ENCODE measurements at regions not wholly inside any gene's neighbourhood (a gene's known extent, or its start where the extent isn't known, plus 50 kb on each side); places are given as distances from the start of the nearest gene placed in this dataset.

DNA sequence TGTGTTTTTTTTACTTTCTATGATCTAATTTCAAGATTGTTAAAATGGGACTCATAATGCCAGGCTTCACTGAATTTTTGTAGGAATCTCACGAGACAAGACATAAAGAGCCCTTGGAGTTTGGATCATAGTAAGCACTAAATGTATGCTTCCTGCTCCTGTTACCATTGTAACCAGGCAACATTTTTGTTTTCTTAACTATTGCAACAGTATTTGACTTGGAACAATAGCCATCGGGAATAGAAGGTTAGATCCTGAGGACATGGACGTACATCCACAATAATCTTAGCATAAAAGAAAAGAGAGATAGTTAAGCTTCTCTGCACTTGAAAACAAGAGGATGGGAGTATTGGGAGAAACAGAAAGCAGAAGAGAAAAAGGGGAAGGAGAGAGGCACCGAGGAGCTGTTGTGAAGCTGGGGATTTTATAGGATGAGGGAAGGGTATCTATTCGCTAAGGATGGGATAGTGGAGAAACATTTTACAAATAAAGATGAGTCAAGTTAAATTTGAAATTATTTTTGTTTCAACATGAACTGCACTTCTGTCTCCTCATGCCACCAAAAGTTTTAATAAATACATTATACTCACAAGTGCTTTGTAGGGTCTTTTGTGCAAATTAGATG, 131.4 kb downstream of the TMCO5A start:
- Mint-ChIP-seq H3K4me1 (peaks cover 16% of the 10 kb centered on the region), H3K27me3 (peaks cover 10% of the 10 kb centered on the region), H3K4me3 (no peak overlapping the region), H3K36me3 (ENCODE audit: low read depth) (no peaks in the 10 kb centered on the region), H3K9me3 (no peaks in the 10 kb centered on the region), H3K27ac (no peak overlapping the region)
- DNase-seq = no peak
- TF ChIP-seq CTCF (IDR thresholded peaks at IDR 0.05) = no peak
- intact Hi-C loops (cut with micrococcal nuclease) = loop anchor here (5.0 kb wide), 1 partner anchor 606 kb away; no protein-coding TSS in a partner anchor
- ChIA-PET CTCF (no interaction called here), POLR2A (no interaction called here)
- ATAC-seq (ENCODE audit: low read depth) = no peak

- intact Hi-C loops (cut with micrococcal nuclease) = loop anchor here (5.0 kb wide), 1 partner anchor 606 kb away; no protein-coding TSS in a partner anchor
- peaks cover 17% of the 10 kb centered on the region for H3K4me1 Mint-ChIP-seq
- no peak overlapping the region for H3K4me3 Mint-ChIP-seq
- peaks cover 11% of the 10 kb centered on the region for H3K27me3 Mint-ChIP-seq
- no peak for ATAC-seq (ENCODE audit: low read depth)
- H3K9me3 Mint-ChIP-seq = no peaks in the 10 kb centered on the region
- ChIA-PET CTCF (no interaction called here), POLR2A (no interaction called here)
- no peak for TF ChIP-seq CTCF (IDR thresholded peaks at IDR 0.05)
- DNase-seq = no peak
- H3K27ac Mint-ChIP-seq = no peak overlapping the region
- no peaks in the 10 kb centered on the region for H3K36me3 Mint-ChIP-seq (ENCODE audit: low read depth)
Observed at GRCh38 chr15:38066612-38067011, 132.2 kb downstream of the TMCO5A start.

- TF ChIP-seq CTCF (IDR thresholded peaks at IDR 0.05) = no peak
- no peak overlapping the region for H3K27ac Mint-ChIP-seq
- H3K9me3 Mint-ChIP-seq = no peaks in the 10 kb centered on the region
- ChIA-PET CTCF (interaction anchor here (1.0 kb wide), 1 partner anchor 620 kb away, joined by 3 read pairs; no protein-coding TSS in a partner anchor), POLR2A (interaction anchor here (1.0 to 1.1 kb wide), 2 partner anchors 16 to 183 kb away, joined by 3 to 8 read pairs; partner anchors contain the start of gene SPRED1)
- peak overlapping the region; percentile 44 for H3K4me3 Mint-ChIP-seq
- H3K4me1 Mint-ChIP-seq = peaks cover 34% of the 10 kb centered on the region
- H3K27me3 Mint-ChIP-seq = peaks cover 11% of the 10 kb centered on the region
- intact Hi-C loops (cut with micrococcal nuclease) = loop anchor here (2.0 to 5.0 kb wide), 2 partner anchors 16 to 603 kb away; no protein-coding TSS in a partner anchor
- ATAC-seq (ENCODE audit: low read depth) (peak; percentile 69), DNase-seq (no peak)
- no peaks in the 10 kb centered on the region for H3K36me3 Mint-ChIP-seq (ENCODE audit: low read depth)
Observed at GRCh38 chr15:38068626-38069391, 134.4 kb downstream of the TMCO5A start.

GRCh38 chr15:38069511-38070011, 135.1 kb downstream of the TMCO5A start:
- H3K27ac Mint-ChIP-seq = no peak overlapping the region
- intact Hi-C loops (cut with micrococcal nuclease) = loop anchor here (2.0 to 5.0 kb wide), 3 partner anchors 15 to 603 kb away; partner anchors contain the start of gene FAM98B
- ATAC-seq (ENCODE audit: low read depth) = peak; percentile 22

More at GRCh38 chr15:38069511-38070011, 135.1 kb downstream of the TMCO5A start:
- Mint-ChIP-seq H3K36me3 (ENCODE audit: low read depth) (no peaks in the 10 kb centered on the region), H3K4me1 (peaks cover 34% of the 10 kb centered on the region), H3K27me3 (peaks cover 11% of the 10 kb centered on the region), H3K9me3 (no peaks in the 10 kb centered on the region), H3K4me3 (peak overlapping the region; percentile 44)
- ChIA-PET CTCF (interaction anchor here (1.0 kb wide), 1 partner anchor 619 kb away, joined by 3 read pairs; no protein-coding TSS in a partner anchor), POLR2A (interaction anchor here (1.0 kb wide), 1 partner anchor 182 kb away, joined by 8 read pairs; the partner anchor contains the start of gene SPRED1)
- DNase-seq = no peak
- TF ChIP-seq CTCF (IDR thresholded peaks at IDR 0.05) = no peak

Data from activated B cell treated with CpG ODN at 0.5 μM for 24 hours (primary cell).